Sigmoid colon (tissue), 4 donors: ENCODE measurements at regions not wholly inside any gene's neighbourhood (a gene's known extent, or its start where the extent isn't known, plus 50 kb on each side); places are given as distances from the start of the nearest gene placed in this dataset.

ENCODE experiments used
- EP300 ChIP-seq, 4 donors: sonication (generic); formaldehyde crosslinking; IDR thresholded peaks; one replicate each; pipeline ENCODE4 v1.6.1; 2017; ENCODE audit warnings: antibody characterized with exemption in 4 of 4
- POLR2A ChIP-seq, 2 donors: fragments of 450-650 bp; IDR thresholded peaks; one replicate each; pipeline ENCODE4 v1.6.1; 2016; ENCODE audit warnings: antibody characterized with exemption in 2 of 2, mild to moderate bottlenecking in 2 of 2, moderate library complexity in 2 of 2
- POLR2AphosphoS5 ChIP-seq, 4 donors: sonication (generic); formaldehyde crosslinking; IDR thresholded peaks; one replicate each; pipeline ENCODE4 v1.6.1; 2017; ENCODE audit warnings: antibody characterized with exemption in 4 of 4
- TF ChIP-seq, protein P1 (sequence below), 4 experiments: fragments of 450-650 bp in 3 of 4; fragments of 200-600 bp in 1 of 4; IDR thresholded peaks; one replicate each; pipeline ENCODE4 v1.5.1; 2016 to 2019; ENCODE audit warnings: antibody characterized with exemption in 4 of 4, mild to moderate bottlenecking in 3 of 4, moderate library complexity in 2 of 4

DNA sequence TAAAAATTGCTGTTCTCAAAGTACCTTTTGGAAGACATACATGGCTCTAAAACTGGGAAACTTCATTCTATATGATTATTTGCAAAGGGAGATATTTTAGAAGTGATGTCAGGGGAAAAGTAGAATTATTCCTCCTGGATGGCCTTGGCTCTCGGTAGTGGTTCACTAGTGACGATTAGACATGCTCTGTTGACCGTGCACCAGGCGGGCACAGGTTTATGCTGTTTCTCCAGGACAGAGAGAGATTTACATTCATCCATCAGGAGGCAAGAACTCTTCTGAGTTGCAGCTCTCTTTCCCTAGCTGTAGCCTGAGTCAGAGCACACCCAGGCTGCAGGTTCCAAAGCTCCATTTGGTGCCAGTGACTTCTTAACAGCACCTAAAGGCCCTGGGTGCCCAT is 184.9 kb upstream of the WDR11 start:
- TF ChIP-seq, protein P1, sequence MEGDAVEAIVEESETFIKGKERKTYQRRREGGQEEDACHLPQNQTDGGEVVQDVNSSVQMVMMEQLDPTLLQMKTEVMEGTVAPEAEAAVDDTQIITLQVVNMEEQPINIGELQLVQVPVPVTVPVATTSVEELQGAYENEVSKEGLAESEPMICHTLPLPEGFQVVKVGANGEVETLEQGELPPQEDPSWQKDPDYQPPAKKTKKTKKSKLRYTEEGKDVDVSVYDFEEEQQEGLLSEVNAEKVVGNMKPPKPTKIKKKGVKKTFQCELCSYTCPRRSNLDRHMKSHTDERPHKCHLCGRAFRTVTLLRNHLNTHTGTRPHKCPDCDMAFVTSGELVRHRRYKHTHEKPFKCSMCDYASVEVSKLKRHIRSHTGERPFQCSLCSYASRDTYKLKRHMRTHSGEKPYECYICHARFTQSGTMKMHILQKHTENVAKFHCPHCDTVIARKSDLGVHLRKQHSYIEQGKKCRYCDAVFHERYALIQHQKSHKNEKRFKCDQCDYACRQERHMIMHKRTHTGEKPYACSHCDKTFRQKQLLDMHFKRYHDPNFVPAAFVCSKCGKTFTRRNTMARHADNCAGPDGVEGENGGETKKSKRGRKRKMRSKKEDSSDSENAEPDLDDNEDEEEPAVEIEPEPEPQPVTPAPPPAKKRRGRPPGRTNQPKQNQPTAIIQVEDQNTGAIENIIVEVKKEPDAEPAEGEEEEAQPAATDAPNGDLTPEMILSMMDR (IDR thresholded peaks at IDR 0.05), result no peak
- TF ChIP-seq EP300 (IDR thresholded peaks at IDR 0.05) (no peak), POLR2A (IDR thresholded peaks at IDR 0.05) (no peak), POLR2AphosphoS5 (IDR thresholded peaks at IDR 0.05) (no peak)
